ENCODE measurements at regions not wholly inside any gene's neighbourhood (a gene's known extent, or its start where the extent isn't known, plus 50 kb on each side); places are given as distances from the start of the nearest gene placed in this dataset.

GRCh38 chr2:189297446-189297845, 117.9 kb upstream of the COL5A2 start:
- TF ChIP-seq REST (IDR thresholded peaks at IDR 0.05; ENCODE audit: unreplicated experiment) (no peak), JUNB (IDR thresholded peaks at IDR 0.05; ENCODE audit: unreplicated experiment) (no peak), POLR2AphosphoS5 (IDR thresholded peaks at IDR 0.05; ENCODE audit: low read depth) (no peak), ZNF114 (CRISPR knock-in tag; IDR thresholded peaks at IDR 0.05) (no peak)
- H3K79me2 ChIP-seq (replicated peaks; ENCODE audit: insufficient read depth) = no peaks in the 10 kb centered on the region
- no peaks in the 10 kb centered on the region for H3K4me1 ChIP-seq (ENCODE audit: insufficient read depth)
- no peak overlapping the region for H3K4me3 Mint-ChIP-seq
- ATAC-seq (no peak), DNase-seq (ENCODE audit: low spot score) (no peak)
- no peak overlapping the region for H3K4me3 ChIP-seq
- H3K36me3 ChIP-seq (ENCODE audit: insufficient read depth) = no peaks in the 10 kb centered on the region
- no peaks in the 10 kb centered on the region for H3K36me3 Mint-ChIP-seq (ENCODE audit: low read depth)
- H3K27me3 Mint-ChIP-seq (ENCODE audit: insufficient read depth, low read depth, poor library complexity) = no peaks in the 10 kb centered on the region
- H3K9me2 ChIP-seq (ENCODE audit: insufficient read depth) = no peaks in the 10 kb centered on the region
- H4K20me1 ChIP-seq (replicated peaks; ENCODE audit: insufficient read depth) = no peaks in the 10 kb centered on the region
- H3K4me1 Mint-ChIP-seq = no peaks in the 10 kb centered on the region
- no peak overlapping the region for H2AFZ ChIP-seq
- no peaks in the 10 kb centered on the region for H3F3A ChIP-seq (replicated peaks; ENCODE audit: low read depth)
- no peak overlapping the region for H3K27ac ChIP-seq (ENCODE audit: low read depth)
- no peaks in the 10 kb centered on the region for H3K9me3 Mint-ChIP-seq
- H3K27me3 ChIP-seq (ENCODE audit: insufficient read depth) = no peaks in the 10 kb centered on the region
- no peak overlapping the region for H3K4me2 ChIP-seq
- no peak overlapping the region for H3K27ac Mint-ChIP-seq

- no peaks in the 10 kb centered on the region for H3F3A ChIP-seq (replicated peaks; ENCODE audit: low read depth)
- H3K4me3 ChIP-seq = no peak overlapping the region
- TF ChIP-seq REST (IDR thresholded peaks at IDR 0.05; ENCODE audit: unreplicated experiment) = no peak
- H3K27me3 ChIP-seq (ENCODE audit: insufficient read depth) = no peaks in the 10 kb centered on the region
- Mint-ChIP-seq H3K27ac (no peak overlapping the region), H3K36me3 (ENCODE audit: low read depth) (no peaks in the 10 kb centered on the region), H3K4me1 (no peaks in the 10 kb centered on the region), H3K9me3 (no peaks in the 10 kb centered on the region), H3K4me3 (no peak overlapping the region), H3K27me3 (ENCODE audit: insufficient read depth, low read depth, poor library complexity) (no peaks in the 10 kb centered on the region)
- H3K79me2 ChIP-seq (replicated peaks; ENCODE audit: insufficient read depth) = no peaks in the 10 kb centered on the region
- no peak overlapping the region for H2AFZ ChIP-seq
- H3K4me1 ChIP-seq (ENCODE audit: insufficient read depth) = no peaks in the 10 kb centered on the region
- DNase-seq (ENCODE audit: low spot score) (no peak), ATAC-seq (no peak)
- no peak overlapping the region for H3K27ac ChIP-seq (ENCODE audit: low read depth)
- no peaks in the 10 kb centered on the region for H4K20me1 ChIP-seq (replicated peaks; ENCODE audit: insufficient read depth)
- H3K36me3 ChIP-seq (ENCODE audit: insufficient read depth) = no peaks in the 10 kb centered on the region
- H3K4me2 ChIP-seq = no peak overlapping the region
- H3K9me2 ChIP-seq (ENCODE audit: insufficient read depth) = no peaks in the 10 kb centered on the region
Observed at GRCh38 chr2:189298038-189298437, 118.5 kb upstream of the COL5A2 start.

Measured in GM23338 (cell line).